Esophagus muscularis mucosa (tissue), 4 donors: ENCODE measurements at regions not wholly inside any gene's neighbourhood (a gene's known extent, or its start where the extent isn't known, plus 50 kb on each side); places are given as distances from the start of the nearest gene placed in this dataset.

Experiments
- DNase-seq: peaks from one replicate; pipeline ENCODE4 v3.0.0-alpha.2; 2017; ENCODE audit errors: extremely low spot score
- H3K27ac ChIP-seq, 4 donors: fragments of 200-600 bp; sonication (generic); replicated peaks in 1 of 4; 1 replicate in 3 of 4; 2 replicates in 1 of 4; pipeline ENCODE4 v1.5.1; 2016 to 2019; ENCODE audit warnings: mild to moderate bottlenecking in 1 of 4
- H3K27me3 ChIP-seq, 4 donors: fragments of 200-600 bp; sonication (generic); one replicate each; pipeline versions ENCODE4 v1.5.1 to v1.6.0; 2016 to 2019
- H3K36me3 ChIP-seq, 4 donors: fragments of 200-600 bp; sonication (generic); one replicate each; pipeline ENCODE4 v1.5.1; 2016 to 2019
- H3K4me1 ChIP-seq, 4 donors: fragments of 200-600 bp; sonication (generic); one replicate each; pipeline ENCODE4 v1.5.1; 2016 to 2019
- H3K4me3 ChIP-seq, 4 donors: fragments of 200-600 bp; sonication (generic); 1 replicate in 2 of 4; 2 replicates in 2 of 4; pipeline ENCODE4 v1.5.1; 2016 to 2019; ENCODE audit warnings: mild to moderate bottlenecking in 4 of 4, moderate library complexity in 1 of 4
- H3K9me3 ChIP-seq, 4 donors: fragments of 200-600 bp; sonication (generic); 1 replicate in 3 of 4; 2 replicates in 1 of 4; pipeline ENCODE4 v1.5.1; 2016 to 2019
- EP300 ChIP-seq: sonication (generic); formaldehyde crosslinking; IDR thresholded peaks from one replicate; pipeline ENCODE4 v1.6.1; 2017; ENCODE audit warnings: antibody characterized with exemption
- POLR2A ChIP-seq: fragments of 450-650 bp; IDR thresholded peaks from one replicate; pipeline ENCODE4 v1.6.1; 2017; ENCODE audit warnings: antibody characterized with exemption, moderate library complexity, mild to moderate bottlenecking, low read depth
- POLR2AphosphoS5 ChIP-seq, 2 donors: sonication (generic); formaldehyde crosslinking; IDR thresholded peaks; one replicate each; pipeline ENCODE4 v1.6.1; 2017; ENCODE audit warnings: antibody characterized with exemption in 2 of 2
- WGBS: methylation state at CpG from one replicate; pipeline ENCODE4 v1.1.5; 2018; 5-methylcytosine and 5-hydroxymethylcytosine counted together
- intact Hi-C: fragments of 100-400 bp; cut with DNase I; formaldehyde crosslinking; loops from one replicate; pipeline ENCODE4 v1.15.1; 2023
- TF ChIP-seq, protein P1 (sequence below), 3 experiments: fragments of 200-600 bp in 2 of 3; fragments of 450-650 bp in 1 of 3; sonication (generic) in 2 of 3; IDR thresholded peaks; one replicate each; pipeline ENCODE4 v1.5.1; 2017 to 2019; ENCODE audit warnings: antibody characterized with exemption in 3 of 3, mild to moderate bottlenecking in 2 of 3, moderate library complexity in 1 of 3

- H3K27ac ChIP-seq: no peak overlapping the region
- no peak for DNase-seq
- 94% methylated on average over 1 of the region's 1 CpG for WGBS
- intact Hi-C loops: no loop called here
- H3K9me3 ChIP-seq: no peaks in the 10 kb centered on the region
- H3K4me1 ChIP-seq: no peaks in the 10 kb centered on the region
- H3K36me3 ChIP-seq: no peaks in the 10 kb centered on the region
- no peak for TF ChIP-seq POLR2AphosphoS5 (IDR thresholded peaks at IDR 0.05)
- H3K4me3 ChIP-seq: no peak overlapping the region
- H3K27me3 ChIP-seq: peaks cover 0 to 6% (median 0%) of the 10 kb centered on the region in 4 donors
Observed at GRCh38 chr6:6966127-6966526, 141.6 kb upstream of the RREB1 start.

DNA sequence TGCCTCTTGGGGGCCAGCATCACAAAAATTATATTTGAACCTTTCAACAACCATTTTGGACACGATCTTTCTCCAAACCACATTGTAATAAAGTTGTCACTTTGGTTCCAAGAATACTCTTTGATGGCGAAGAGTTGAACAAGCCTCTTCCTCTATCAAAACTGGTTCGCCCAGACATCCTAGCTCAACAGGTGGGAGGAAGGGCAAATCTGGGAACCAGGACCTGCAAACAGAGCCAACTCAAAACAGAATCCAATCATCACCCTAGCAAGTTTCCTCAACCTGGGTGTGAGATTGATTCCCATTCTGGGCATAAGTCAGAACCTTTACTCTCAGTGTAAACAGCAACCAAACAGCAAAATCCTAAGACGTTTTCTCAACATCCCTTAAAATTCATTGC lies 141.2 kb upstream of the RREB1 start:
- H3K27me3 ChIP-seq: peaks cover 0 to 6% (median 0%) of the 10 kb centered on the region in 4 donors
- intact Hi-C loops: no loop called here
- no peak for DNase-seq
- 90% methylated on average over 4 of the region's 4 CpGs for WGBS
- no peak overlapping the region for H3K27ac ChIP-seq
- no peaks in the 10 kb centered on the region for H3K4me1 ChIP-seq
- no peak overlapping the region for H3K4me3 ChIP-seq
- TF ChIP-seq, protein P1, sequence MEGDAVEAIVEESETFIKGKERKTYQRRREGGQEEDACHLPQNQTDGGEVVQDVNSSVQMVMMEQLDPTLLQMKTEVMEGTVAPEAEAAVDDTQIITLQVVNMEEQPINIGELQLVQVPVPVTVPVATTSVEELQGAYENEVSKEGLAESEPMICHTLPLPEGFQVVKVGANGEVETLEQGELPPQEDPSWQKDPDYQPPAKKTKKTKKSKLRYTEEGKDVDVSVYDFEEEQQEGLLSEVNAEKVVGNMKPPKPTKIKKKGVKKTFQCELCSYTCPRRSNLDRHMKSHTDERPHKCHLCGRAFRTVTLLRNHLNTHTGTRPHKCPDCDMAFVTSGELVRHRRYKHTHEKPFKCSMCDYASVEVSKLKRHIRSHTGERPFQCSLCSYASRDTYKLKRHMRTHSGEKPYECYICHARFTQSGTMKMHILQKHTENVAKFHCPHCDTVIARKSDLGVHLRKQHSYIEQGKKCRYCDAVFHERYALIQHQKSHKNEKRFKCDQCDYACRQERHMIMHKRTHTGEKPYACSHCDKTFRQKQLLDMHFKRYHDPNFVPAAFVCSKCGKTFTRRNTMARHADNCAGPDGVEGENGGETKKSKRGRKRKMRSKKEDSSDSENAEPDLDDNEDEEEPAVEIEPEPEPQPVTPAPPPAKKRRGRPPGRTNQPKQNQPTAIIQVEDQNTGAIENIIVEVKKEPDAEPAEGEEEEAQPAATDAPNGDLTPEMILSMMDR (IDR thresholded peaks at IDR 0.05): no peak
- TF ChIP-seq EP300: no peak
- no peak for TF ChIP-seq POLR2A
- TF ChIP-seq POLR2AphosphoS5 (IDR thresholded peaks at IDR 0.05): no peak
- no peaks in the 10 kb centered on the region for H3K9me3 ChIP-seq
- H3K36me3 ChIP-seq: no peaks in the 10 kb centered on the region

GRCh38 chr6:6968357-6968730 lies 139.4 kb upstream of the RREB1 start:
- Histone ChIP-seq H3K4me3 (no peak overlapping the region), H3K36me3 (no peaks in the 10 kb centered on the region), H3K27ac (no peak overlapping the region), H3K9me3 (no peaks in the 10 kb centered on the region), H3K27me3 (peaks cover 0 to 6% (median 0%) of the 10 kb centered on the region in 4 donors), H3K4me1 (no peaks in the 10 kb centered on the region)
- 89% methylated on average over 3 of the region's 3 CpGs for WGBS
- TF ChIP-seq EP300: no peak
- TF ChIP-seq POLR2A: no peak
- TF ChIP-seq, protein P1 (IDR thresholded peaks at IDR 0.05): no peak
- TF ChIP-seq POLR2AphosphoS5 (IDR thresholded peaks at IDR 0.05): no peak
- intact Hi-C loops: no loop called here
- no peak for DNase-seq

- Histone ChIP-seq H3K4me1 (no peaks in the 10 kb centered on the region), H3K27me3 (peaks cover 0 to 6% (median 0%) of the 10 kb centered on the region in 4 donors), H3K4me3 (no peak overlapping the region), H3K27ac (no peak overlapping the region), H3K9me3 (no peaks in the 10 kb centered on the region), H3K36me3 (no peaks in the 10 kb centered on the region)
- intact Hi-C loops: no loop called here
- no peak for DNase-seq
- 90% methylated on average over 10 of the region's 10 CpGs for WGBS
- TF ChIP-seq, protein P1 (IDR thresholded peaks at IDR 0.05): no peak
- TF ChIP-seq POLR2A (no peak), POLR2AphosphoS5 (IDR thresholded peaks at IDR 0.05) (no peak), EP300 (no peak)
Observed at GRCh38 chr6:6968731-6969552, 138.8 kb upstream of the RREB1 start.

- intact Hi-C loops: no loop called here
- Histone ChIP-seq H3K27me3 (peaks cover 0 to 6% (median 0%) of the 10 kb centered on the region in 4 donors), H3K36me3 (no peaks in the 10 kb centered on the region), H3K4me1 (no peaks in the 10 kb centered on the region), H3K9me3 (no peaks in the 10 kb centered on the region), H3K27ac (no peak overlapping the region), H3K4me3 (no peak overlapping the region)
- no peak for DNase-seq
- TF ChIP-seq, protein P1 (IDR thresholded peaks at IDR 0.05): no peak
- 85% methylated on average over 7 of the region's 10 CpGs for WGBS
Observed at GRCh38 chr6:6969761-6970223, 138.0 kb upstream of the RREB1 start.
